D341Med (cell line): ENCODE measurements at regions not wholly inside any gene's neighbourhood (a gene's known extent, or its start where the extent isn't known, plus 50 kb on each side); places are given as distances from the start of the nearest gene placed in this dataset.

Experiments used
- DNase-seq: peaks from one replicate; pipeline ENCODE4 v3.0.0; 2012; ENCODE audit warnings: low spot score

DNA sequence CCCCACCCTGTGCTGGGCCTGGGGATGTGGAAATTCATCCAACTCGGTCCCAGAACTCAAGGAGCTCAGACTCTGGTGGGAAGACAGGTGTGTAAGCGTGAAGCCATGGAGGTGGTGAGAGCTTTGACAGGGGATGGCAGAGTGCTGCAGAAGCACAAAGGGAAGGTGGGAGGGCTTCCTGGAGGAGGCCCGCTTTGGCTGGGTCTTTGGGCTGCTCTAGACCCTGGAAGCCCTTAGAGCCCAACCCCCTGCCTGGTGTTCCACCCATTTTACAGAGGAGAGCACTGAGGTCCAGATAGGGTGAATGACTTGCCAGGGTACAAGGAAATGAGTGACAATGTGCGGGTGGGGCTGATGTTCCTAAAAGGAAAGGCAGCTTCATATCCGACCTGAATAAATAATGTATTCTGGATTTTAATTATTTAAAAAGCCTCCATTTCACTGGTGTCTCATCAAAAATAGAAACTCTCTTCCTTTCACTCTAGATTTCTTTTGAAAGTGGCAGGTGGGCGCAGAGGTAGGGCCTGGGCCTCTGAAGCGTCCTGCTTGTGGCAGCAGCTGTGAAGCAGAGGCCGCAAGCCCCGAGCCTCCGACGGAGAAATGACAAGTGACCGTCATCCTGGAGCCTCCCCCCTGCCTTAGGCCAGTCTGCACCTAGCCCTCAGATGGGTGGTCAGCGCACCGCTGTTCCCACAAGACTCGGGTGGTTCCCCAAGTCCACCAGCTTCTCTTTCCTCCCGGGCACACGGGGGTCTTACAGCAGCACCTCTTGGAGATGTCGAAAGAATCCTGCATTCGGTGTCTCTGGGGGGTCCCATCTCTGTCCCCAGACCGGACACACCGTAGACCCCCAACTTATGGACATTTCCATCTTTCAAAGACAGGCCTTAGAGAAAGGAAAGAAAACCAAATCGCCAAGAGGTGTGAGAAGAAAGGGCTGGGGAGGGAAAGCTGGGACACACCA is 71.0 kb upstream of the TAF1B start:
- no peak for DNase-seq

DNA sequence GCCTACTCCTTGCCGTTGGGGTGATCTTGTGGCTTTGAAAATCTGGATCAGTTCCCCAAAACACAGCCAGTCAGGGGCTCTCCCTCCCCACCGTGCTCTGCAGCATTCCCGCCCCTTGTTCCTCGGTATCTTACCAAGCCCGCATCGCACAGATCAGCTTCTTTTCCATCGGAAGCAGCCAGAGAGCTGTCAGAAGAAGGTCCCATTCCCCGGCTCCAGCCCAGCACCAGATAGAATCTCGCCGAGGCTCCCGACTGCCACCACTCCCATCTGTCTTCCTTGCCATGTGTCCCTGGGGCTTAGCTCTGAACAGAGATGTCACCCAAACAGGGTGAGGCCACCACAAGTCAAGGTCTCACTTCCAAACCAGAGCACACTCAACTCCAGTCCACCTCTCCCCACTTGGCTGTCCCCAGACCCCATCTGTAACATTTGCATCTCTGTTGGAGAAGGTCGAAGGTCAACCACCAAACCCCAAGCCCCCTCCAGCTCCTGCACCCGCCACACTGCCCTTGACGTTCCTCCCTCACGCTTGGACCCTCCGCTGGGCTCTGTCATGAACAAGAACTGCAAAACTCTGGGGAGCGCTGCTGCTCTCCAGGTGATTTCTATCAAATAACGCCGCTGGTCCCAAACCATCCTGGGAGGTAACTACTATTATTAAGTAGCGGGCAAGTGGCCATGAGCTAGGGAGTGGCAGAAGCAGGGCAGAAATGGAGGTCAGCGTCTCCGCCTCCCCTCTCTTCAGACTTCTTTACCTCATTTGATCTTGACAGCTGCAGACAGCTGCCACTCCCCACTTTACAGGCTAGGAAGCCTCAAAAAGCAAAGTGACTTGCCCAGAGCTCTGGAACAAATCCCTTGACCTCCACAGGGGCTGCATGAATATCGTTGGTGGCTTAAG is 70.0 kb upstream of the TAF1B start:
- no peak for DNase-seq

DNA sequence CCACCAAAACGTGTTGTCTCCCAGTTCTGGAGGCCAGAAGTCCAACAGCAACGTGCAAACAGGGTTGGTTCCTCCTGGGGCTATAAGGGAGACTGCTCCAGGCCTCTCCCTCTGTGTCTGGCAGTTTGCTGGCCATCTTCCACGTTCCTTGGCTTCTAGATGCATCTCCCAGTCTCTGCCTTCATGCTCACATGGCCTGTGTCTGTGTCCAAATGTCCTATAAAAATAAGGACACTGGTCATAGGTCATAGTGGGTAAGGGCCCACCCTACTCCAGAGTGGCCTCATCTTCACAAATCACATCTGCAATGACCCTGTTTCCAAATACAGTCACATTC is 69.4 kb upstream of the TAF1B start:
- no peak for DNase-seq

DNA sequence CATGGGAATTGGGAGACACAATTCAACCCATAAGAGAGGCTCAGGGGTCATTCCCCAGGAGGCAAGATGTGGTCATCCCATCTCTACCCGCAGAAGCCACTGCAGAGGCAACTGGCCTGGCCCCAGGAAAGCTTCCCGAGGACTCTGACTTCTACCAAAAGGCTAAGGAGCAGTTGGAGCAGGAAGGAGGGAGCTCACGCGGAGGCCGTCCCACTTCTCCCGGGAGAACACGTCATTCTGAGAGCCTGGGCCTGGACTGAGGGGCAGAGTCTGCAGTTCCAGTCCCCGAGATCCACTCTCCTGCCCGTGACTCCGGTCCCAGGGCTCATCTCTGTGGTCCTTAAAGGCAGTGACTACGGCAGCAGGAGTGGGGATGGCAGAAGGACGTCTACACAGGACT is 69.0 kb upstream of the TAF1B start:
- DNase-seq = no peak

DNA sequence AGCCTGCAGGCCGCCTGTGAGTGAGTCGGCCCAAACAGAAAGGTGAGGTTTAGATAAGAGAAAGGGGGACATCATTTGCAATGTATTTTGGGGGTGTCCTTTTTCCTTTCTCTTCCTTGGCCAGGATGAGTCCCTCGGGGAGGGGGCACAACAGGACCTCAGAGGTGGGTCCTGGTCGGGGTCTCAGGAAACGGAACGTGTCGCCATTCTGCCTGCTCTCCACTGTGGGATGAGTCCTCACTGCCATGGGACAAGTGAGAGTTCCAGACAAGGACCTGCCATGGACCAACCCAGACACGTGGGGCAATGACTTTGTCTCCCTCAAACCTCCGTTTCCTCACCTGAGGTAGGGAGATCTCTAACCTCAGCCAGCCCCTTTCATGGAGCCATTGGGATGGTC is 67.9 kb upstream of the TAF1B start:
- DNase-seq = no peak

DNA sequence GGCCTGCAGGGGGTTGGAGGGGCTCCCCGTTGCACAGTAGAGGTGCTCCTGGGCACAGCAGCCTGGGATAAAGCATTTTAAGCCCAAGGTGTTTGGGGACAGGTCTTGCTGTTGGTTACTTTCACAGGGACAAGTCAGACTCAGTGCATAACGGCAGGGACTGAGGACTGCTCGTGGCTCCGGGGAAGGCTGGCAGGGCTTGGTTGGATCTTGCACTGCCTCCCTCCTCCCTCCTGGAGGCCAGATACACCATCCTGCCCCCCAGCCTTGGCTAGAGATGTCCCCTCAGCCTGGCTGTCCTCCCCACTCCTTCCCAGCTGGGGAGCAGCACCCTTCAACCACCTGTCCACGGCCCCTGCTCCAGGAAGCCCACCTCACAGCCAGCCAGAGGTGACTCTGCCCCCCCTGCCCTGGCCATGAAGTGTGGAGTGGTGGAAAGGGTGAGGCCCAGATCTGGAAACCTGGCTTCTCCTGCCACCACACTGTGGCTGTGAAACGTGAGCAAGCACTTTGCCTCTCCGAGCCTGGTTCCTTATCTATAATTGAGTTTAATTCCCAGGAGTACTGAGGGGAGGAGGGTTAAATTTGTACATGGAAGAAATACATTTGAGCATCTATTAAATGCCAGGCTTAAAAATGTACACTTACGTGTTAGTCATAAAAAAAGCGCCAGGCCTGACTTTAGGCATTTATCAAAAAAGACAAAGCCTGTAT is 67.1 kb upstream of the TAF1B start:
- no peak for DNase-seq

DNA sequence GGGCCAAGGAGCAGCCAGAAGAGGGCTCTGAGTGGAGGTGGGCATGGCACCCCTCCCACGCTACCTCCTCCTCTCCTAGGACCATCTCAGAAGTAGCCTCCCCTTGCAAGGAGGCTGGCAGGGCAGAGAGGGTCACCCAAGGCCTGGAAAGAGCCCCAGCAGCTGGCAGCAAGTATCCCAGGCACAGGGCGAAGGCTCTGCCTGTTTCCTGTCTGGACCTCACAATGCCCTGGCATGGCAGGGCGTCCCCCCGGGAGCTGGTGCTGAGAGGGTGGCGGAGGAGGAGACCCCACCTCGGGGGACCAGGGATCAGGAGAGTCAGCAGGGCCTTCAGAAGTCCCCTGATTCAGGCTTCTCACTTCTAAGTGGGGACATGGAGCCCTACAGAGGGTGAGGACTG is 66.2 kb upstream of the TAF1B start:
- no peak for DNase-seq

DNA sequence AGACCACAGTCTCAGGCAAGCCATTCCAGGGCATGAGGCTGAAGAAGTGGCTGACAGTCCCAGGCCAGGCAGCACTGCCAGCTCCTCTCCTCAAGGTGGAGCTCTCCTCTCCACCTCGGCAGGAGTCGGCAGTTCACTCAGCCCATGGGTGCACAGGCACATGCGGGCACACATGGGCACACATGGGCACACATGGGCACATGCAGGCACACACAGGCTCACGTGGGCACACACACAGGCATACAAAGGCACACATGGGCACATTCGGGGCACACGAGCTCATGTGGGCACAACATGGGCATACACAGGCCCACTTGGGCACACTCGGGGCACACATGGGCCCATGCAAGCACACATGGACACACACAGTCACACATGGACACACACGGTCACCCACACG is 65.3 kb upstream of the TAF1B start:
- peak; percentile 59 for DNase-seq

DNA sequence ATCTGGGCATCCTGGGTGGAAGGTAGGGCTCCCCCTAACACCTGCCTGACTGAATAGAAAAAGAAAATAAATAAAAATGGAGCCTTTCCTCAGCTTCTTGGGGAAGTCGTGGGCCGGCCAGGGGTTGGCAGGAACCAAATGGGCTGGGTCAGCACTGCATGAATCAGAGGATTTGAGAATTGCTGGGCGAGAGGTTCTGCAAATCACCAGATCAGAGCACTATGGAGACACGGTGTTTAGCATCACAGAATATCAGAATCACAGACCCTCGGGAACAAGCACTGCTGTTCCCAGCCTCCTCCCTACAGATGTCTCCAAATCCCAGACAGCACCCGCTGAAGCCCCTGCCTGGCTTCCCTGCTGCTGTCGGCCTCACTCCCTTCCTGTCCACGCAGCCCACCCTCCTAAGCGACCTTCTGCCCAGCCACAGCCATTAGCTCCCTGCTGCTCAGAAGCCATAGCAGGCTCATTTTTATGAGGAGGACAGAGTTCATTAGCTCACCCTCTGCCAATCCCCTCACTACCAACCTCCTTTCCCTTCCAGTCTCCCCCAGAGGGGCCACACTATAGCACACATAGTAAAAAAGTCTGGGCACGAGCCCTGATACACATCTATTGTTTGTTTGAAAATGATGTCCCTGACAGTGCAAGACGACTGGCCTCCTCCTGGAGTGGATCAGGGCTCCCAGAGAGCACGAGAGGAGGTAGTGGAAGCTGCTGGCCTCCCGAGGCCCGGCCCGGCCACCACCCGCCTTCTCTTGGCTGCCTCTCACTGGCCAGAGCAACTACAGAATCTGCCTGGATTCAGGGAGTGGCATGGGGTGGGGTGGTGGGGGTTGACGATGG is 64.6 kb upstream of the TAF1B start:
- no peak for DNase-seq

DNA sequence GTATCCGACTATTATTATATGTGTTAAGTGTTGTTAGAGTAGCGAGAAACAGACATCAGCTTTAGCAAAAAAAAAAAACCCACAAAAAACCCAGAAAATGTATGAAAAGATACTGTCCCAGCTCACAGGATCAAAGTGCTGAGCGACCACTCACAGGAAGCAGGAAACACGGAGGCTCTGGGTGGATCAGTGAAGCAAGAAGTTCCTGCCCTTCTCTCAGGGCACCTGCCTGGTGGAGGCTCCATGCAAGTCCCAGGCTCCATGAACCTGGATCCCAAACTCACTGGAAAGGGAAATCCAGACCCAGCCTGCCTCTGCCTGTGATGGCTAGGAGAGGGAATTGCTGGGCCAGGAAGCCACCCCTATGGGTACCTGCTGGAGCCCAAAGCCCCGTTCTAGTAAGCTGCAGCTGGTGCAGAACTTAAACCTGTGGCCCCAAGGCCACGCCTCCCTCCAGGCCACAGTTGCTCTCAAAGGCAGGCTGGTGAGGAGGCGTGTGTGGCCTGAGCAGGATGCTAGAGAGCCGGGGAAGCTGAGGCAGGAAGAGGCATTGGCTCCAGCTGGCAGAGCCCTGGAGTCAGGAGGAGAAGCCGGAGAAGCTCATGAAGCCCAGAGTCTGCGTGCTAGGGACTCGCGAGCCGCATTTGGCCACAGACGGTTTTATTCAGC is 63.5 kb upstream of the TAF1B start:
- DNase-seq = no peak

DNA sequence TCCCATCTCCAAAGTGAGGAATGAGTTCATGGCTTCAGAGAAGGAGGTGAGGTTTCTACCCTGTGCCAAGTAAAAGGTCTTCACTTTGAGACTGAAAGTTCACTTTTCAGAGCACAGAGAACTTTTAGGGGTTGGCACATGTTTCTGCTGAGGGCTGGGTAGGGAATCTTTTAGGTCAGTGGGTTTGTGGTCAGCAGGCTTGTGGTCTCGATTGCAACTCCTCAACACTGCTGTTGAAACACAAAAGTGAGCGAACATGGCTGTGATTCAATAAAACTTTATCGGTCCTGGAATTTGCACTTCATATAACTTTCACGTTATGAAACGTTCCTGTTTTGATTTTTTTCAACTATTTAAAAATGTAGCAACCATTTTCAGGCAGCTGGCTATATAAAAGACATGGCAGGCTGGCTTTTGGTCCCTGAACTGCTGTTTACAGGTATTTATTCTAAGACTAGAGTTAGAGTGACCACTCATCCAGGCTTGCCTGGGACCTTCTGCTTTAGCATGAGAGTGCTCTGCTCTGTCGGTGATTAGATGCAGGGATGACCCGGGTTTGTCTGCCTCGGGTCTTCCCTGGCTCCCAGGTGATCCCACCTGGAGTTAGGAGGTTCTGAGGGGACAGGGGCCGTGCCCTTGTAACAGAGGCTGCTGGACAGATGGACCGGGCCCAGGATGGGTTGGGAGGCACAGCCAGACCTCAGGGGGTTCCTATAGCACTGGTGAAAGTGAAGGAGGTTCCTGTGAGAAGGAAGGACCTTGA is 62.7 kb upstream of the TAF1B start:
- no peak for DNase-seq

DNA sequence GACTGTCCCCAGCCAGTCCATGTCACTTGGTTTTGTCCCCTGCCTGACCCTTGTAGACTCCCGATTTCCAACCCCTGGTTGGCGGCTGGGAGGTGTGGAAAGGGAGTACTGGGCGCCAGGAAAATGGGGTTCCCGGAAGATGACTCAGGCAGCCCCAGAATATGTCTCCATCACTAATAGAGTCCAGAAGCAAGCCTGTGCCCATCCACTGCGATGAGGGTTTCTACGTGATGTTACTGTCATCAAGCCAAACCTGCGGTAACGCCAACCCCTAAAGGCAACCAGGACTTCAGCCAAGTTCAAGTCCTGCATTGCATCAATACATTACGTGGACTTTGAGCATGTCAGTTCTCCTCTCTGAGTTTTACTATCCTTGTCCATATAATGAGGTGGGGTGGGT is 62.0 kb upstream of the TAF1B start:
- DNase-seq = no peak

DNA sequence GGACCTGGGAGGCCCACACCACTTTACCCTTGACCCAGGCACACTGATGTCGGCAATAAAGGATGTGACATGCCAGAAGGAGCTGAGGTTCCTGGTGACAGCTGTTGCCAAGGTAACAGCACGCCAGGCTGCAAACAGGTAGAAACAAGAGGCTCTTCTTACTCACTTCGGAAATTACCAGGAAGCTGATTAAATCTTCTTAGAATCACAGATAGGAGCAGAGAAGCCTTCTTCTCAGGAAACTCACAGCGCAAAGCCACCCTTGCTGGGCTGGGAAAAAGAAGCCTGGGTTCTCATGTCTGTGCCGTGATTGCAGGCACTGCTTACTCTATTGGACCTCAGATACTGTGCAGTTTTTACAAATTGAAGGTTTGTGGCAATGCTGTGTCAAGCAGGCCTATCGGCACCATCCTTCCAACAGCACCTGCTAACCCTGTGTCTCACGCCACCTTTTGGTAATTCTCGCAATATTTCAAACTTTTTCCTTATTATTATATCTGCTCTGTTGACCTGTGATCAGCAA is 61.0 kb upstream of the TAF1B start:
- DNase-seq = no peak

DNA sequence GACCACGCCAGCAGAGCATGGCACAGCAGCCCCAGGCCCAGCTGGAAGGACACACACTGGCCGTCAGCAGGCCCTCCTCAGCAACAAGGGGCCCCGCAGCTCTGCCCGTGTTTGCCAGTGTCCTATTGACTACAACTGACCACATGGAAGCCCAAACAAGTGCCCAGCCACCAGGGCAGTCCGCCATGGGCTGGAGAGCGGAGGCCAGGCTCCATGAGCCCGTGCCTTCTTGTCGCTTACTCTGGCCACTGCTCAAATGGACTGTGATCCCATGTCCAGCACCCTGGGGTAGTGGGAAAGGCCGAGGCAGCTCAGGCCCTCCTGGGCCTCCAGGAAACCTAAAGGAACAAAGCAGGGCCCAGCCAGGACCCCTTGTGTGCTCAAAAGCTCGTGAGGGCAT is 53.9 kb upstream of the TAF1B start:
- DNase-seq = no peak

DNA sequence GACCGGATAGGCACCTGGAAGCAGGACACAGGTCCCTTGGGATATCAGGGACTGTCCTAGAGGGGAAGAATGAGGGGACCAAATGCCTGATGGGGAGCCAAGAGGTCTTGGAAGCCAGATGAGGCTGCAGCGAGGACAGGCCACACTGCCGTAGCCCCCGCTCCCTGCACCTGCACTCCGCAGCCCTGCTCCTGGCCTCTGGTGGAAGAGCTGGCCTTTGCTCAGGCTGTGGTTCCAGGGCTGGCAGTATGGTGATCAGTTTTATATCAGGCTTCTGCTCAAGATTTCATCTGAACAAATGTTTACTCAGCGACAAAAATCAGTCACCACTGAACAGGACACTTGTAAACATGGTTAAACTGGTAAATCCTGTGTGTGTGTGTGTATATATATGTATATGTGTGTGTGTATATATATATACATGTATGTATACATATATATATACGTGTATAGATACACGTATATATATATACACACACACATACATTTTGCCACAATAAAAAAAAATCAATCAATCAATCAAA is 52.5 kb upstream of the TAF1B start:
- no peak for DNase-seq

DNA sequence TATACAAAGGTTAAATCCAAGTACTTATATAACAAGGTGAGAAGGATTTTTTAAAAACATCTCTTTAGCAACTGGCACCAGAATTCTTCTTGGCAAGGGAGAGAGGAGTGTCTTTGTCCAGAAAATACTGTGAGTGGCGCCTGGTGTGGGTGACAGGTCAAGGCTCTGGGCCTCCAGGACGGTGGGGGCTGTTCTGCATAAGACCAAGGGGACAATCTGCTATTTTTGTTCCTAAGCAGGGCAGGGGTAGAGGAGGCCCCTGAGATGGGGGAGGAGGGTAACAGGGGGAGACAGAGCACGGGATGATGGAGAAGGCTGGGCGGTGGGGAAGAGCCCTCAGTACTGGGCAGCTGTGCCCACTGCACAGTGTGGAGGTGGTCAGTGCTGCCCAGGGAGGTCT is 51.6 kb upstream of the TAF1B start:
- DNase-seq = no peak

DNA sequence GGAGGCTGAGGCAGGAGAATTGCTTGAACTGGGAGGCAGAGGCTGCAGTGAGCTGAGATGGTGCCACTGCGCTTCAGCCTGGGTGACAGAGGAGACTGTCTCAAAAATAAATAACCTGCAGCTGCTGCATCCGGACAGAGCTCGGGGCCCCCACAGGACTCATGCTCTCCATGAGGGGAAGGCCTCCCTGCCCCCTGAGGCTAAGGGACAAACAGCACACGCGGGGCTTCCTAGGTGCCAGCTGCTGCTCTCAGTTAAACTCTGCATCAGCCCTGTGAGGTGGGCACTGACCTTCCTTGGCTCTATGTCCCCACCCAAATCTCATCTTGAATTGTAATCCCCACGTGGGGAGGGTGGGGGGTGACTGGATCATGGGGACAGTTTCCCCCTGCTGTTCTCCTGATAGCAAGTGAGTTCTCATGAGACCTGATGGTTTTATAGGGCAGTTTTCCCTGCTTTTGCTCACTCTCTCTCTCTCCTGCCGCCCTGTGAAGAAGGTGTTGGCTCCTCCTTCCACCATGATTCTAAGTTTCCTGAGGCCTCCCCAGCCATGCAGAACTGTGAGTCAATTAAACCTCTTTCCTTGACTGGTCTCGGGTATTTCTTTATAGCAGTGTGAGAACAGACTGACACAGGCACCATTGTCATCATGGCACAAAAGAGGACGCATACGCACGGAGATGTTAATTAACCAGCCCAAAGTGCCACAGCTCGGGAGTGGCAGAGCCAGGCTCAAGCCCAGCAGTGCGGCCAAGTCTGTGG is 49.9 kb upstream of the TAF1B start:
- no peak for DNase-seq
